Loucy (cell line): ENCODE measurements at regions not wholly inside any gene's neighbourhood (a gene's known extent, or its start where the extent isn't known, plus 50 kb on each side); places are given as distances from the start of the nearest gene placed in this dataset.

Experiments
- CTCF ChIP-seq: fragments of 200-600 bp; sonication (generic); conservative IDR thresholded peaks from 2 replicates; pipeline ENCODE4 v1.5.1; 2014; ENCODE audit warnings: mild to moderate bottlenecking, antibody characterized with exemption, low read length
- EZH2phosphoT487 ChIP-seq: fragments of 200-600 bp; IDR thresholded peaks from 2 replicates; pipeline ENCODE4 v1.6.1; 2018; ENCODE audit warnings: antibody characterized with exemption, mild to moderate bottlenecking, moderate library complexity, borderline replicate concordance

GRCh38 chr6:6393069-6393529, 72.6 kb upstream of the F13A1 start:
- no peak for TF ChIP-seq CTCF
- no peak for TF ChIP-seq EZH2phosphoT487
